Uterus (tissue), 2 donors: ENCODE measurements at regions not wholly inside any gene's neighbourhood (a gene's known extent, or its start where the extent isn't known, plus 50 kb on each side); places are given as distances from the start of the nearest gene placed in this dataset.

Experiments
- POLR2A ChIP-seq, 2 donors: fragments of 450-650 bp; IDR thresholded peaks; one replicate each; pipeline ENCODE4 v1.6.1; 2016; ENCODE audit warnings: antibody characterized with exemption in 2 of 2, mild to moderate bottlenecking in 1 of 2, moderate library complexity in 1 of 2
- TF ChIP-seq, protein P1 (sequence below), 4 experiments: fragments of 200-600 bp in 2 of 4; fragments of 450-650 bp in 2 of 4; sonication (generic) in 2 of 4; IDR thresholded peaks; one replicate each; pipeline ENCODE4 v1.5.1; 2016 to 2019; ENCODE audit warnings: antibody characterized with exemption in 4 of 4, mild to moderate bottlenecking in 2 of 4, moderate library complexity in 1 of 4

DNA sequence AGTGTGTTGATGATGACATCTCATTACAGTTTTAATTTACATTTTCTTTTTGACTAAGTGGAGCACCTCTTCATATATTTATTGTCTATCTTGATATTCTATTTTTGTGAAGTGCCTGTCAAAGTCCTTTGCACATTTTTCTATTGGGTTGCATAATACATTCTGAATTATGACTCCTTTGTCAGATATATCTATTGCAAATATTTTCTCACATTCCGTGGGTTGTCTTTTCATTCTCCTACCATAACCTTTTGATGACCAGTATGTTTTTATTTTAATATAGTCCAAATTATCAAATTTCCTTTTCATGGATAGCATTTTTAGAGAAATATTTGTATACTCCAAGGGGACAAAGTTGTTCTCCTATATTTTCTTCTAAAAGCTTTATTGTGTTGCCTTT, 126.4 kb downstream of the PJA1 start:
- TF ChIP-seq, protein P1, sequence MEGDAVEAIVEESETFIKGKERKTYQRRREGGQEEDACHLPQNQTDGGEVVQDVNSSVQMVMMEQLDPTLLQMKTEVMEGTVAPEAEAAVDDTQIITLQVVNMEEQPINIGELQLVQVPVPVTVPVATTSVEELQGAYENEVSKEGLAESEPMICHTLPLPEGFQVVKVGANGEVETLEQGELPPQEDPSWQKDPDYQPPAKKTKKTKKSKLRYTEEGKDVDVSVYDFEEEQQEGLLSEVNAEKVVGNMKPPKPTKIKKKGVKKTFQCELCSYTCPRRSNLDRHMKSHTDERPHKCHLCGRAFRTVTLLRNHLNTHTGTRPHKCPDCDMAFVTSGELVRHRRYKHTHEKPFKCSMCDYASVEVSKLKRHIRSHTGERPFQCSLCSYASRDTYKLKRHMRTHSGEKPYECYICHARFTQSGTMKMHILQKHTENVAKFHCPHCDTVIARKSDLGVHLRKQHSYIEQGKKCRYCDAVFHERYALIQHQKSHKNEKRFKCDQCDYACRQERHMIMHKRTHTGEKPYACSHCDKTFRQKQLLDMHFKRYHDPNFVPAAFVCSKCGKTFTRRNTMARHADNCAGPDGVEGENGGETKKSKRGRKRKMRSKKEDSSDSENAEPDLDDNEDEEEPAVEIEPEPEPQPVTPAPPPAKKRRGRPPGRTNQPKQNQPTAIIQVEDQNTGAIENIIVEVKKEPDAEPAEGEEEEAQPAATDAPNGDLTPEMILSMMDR (IDR thresholded peaks at IDR 0.05), result no peak
- no peak for TF ChIP-seq POLR2A (IDR thresholded peaks at IDR 0.05)
